Amygdala (tissue), 56 donors: ENCODE measurements at regions not wholly inside any gene's neighbourhood (a gene's known extent, or its start where the extent isn't known, plus 50 kb on each side); places are given as distances from the start of the nearest gene placed in this dataset.

Experiments used
- DNase-seq, 56 donors: peaks; one replicate each; lab custom pipeline; 2025; lab: John Stamatoyannopoulos, UW

DNA sequence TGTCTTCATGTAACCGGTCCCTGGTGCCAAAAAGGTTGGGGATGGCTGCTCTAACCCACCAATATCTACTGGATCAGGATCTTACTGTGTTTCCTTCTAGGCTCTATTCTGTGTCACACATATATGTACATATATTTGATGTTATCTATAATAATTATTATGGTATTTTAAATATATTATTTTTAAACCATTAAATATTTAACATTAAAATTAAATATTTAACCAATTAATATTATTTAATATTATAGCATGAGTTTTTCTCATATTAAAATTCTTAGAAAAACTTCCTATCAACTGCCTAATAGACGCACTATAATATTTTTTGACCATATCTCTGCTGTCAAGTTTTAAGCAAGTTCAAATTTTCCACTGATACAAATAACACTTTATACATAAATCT is 196.9 kb upstream of the PLET1 start:
- no peak for DNase-seq

DNA sequence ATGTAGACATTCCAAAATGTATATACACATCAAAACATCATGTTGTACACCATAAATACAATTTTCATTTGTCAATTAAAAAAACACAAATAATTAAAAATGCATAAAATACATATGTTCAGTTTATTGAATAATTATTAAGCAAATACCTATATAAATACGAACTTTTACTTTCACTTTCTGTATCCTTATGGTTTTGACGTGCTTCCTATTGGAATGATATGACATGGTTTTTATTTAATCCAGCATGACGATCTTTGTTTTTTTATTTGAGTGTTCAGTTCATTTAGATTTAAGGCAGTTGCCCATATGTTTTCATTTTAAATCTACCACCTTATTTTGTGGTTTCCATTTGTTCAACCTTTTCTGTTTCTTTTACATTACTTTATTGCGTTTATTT is 198.3 kb upstream of the PLET1 start:
- no peak for DNase-seq

DNA sequence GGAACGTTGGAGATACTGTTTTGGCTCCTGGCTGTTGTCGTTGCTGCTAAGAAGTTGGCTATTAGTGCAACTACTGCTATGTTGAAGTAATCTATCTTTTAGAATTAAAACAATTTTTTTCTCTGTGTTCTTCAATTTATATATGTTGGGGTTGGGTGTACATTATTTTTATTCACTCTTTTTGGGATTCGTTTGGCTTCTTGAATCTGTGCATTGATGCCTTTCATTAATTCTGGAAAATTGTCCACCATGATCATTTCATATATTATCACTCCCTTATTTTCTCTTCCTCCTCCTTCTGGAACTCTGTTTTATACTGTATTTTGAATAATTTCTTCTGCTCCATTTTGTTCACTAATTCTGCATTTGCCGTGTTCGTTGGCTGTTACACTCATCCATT is 199.5 kb upstream of the PLET1 start:
- no peak for DNase-seq

DNA sequence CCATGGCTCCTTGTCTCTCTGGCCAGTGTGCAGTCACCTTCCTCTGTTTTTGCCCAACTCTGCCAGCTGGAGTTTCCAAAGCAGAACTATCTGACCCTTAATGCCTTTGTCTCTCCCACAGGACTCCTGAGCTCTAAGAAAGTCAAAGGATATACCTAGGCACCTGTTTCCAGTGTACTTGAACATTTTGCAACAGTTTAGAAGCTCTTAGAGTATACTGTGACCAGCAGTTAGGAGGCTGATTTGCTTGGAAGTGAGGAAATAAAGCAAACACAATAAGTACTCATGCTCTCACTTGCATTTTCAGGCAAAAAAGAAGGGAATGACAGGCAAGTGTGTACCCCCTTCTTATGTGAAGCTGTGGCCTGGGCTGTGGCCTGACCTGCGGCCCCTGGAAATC is 204.3 kb upstream of the PLET1 start:
- DNase-seq, result no peak

DNA sequence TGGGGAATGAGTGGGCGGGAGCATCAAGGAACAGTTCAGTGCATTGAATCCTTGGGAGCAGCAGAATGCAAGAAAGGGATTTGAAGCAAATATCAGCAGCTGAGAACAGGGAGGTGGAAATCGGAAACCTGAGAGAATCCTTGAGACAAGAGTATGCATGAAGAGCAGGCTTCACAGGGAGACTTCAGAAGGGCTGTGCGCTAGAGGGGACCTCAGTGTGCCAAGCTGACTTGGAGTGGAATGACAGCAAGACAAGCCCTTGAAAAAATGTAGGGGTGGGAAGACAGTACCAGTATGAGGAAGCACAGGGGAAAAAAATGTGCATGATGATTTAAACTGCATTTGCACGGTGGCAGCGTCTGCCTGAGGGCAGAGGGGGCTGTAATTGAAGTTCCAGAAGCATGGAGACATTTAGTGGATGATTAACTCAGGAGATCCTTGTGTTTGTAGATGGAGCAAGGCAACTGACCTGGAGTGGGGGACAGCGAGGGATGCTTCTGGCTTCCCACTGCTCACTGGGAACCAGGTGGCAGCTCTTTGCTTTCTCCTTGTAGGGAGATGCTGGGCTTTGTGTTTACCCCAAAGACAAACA is 204.9 kb upstream of the PLET1 start:
- DNase-seq, result no peak

DNA sequence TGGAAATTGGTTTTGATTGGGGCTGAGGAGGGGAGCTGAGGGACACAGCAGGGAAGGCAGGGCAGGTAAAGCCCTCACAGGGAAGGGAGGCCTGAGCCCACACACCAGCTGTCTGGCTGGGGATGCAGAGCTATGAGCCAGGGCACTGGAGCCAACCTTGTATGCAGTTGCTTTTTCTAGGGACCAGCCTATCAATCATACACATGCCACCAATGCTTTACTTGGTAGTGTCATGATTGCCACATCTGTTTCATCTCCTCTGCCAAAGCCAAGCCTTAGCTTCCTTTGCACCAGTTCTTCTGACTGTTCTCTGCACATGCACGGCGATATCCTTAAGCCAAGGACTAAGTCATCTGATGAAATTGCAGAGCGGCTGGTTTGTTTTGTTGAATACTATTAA is 207.1 kb upstream of the PLET1 start:
- no peak for DNase-seq

DNA sequence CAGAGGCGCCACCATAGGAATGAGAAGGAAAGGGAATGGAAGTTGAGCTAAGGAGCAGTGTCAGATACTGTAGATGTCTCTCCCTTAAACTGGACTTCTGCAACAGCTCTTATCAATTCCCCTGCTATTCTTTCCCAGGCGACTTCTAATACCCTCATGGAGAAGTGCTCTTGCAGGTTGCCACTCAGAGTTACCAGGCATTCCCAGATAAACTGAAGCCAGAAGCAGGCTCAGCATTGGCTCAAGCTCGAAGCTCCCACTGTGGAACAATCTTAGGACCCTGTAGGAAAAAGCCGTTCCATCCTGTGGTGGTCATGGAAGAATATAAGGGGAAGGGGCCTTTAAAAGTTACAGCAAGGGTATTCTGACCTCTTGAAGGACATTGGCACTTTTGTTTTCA is 208.7 kb upstream of the PLET1 start:
- DNase-seq, result no peak

DNA sequence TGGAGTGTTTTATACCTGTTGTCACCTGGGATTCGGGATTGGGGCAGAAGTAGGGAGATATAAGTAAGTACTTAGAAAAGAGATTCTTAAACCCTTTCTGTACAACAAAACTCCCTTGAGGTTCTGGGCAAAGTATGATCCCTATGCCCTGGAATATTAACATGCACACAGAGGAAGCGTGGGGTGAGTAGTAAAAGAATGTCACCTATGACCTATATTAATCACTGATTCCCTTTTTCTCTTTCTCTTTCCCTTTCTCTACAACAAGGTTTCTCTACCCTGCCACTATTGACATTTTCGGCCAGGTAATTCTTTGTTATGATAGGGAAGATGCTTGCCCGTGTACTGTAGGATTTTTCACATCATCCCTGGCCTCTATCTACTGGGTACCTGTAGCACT is 209.7 kb upstream of the PLET1 start:
- no peak for DNase-seq

DNA sequence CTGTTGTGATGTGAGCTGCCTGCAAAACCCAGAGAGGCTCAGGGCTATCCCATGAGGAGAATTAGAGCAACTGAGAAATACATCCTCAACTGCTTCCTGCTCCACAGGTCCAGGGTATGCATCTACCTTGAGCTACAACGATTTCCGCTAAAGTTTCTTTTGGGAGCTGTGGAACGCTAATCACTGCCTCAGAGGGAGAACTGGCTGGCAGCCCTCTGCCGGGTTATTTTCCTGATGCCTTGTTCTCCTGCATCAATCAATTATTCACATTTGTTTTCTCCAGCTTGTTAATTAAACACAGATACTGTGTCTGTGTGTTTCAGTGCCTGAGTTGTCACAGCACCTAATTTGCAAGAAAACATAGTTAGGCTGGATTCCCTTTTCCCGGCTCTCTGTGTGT is 211.1 kb upstream of the PLET1 start:
- no peak for DNase-seq

DNA sequence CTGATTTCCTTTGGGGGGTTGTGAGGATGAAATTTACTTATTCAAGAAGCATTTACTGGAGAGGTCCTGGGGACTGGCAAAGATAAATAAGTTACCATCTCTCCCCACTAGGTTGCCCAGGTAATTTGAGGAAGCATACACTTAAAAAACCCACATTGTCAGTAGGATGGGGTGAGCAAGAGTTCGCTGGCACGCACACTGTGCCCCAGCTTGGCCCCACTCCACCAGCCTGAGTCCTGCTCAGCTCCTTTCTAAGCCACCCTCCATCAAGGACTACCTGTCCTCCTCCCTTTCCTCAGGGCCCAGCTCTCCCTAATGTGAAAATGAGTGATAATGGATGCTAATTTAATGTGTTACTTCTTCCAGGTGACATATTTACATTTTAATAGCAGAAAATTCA is 216.5 kb upstream of the PLET1 start:
- no peak for DNase-seq

DNA sequence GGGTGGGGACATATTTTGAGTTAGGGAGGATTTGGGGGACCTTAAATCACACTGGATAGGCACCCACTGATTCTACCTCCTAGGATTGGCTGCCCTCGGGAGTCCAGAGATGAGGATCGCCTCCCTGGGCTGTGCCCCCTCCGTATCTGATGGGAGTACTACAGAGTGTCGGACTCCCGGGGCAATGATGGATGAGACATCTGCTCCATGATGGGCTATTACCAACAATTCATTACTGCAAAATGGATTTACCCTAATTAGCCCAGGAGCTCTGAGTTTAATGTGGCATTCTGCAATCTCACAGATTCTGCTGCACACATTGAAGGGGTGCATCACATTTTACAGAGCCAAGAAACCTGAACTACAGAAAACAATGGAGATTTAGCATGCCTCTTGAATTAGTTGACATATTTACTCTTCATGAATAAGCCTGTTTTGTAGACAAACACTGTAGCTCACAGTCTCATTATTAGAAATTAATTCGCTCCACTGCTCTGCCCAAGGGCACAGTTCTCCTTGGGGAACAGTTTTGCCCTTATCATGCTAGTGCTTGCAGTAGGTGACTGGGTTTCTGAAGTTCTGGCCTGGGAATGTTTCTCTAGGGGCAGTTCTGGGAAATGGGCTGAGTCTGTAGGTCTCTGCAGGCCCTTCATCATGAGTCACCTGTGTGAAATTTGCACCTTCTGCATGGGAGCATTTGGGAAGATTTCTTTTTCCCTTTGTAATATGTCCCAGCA is 217.1 kb upstream of the PLET1 start:
- no peak for DNase-seq

DNA sequence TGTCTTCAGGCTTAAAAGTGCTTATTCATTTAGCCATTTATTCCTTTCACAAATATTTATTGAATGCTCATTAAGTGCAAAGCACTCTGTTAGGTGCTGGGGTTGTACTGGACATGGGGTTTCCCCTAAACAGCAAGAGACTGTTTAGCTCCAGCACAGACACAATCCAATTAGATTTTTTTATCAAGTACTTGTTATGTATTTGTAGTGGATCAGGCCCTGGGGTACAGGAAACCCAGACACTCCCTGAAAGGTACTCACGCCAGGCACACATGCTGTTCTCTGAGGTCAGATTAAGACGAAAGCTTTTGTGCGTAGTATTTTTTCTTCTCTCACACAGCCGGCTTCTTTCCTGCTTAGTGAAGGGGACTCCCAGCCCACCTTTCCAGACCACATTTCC is 218.1 kb upstream of the PLET1 start:
- no peak for DNase-seq

DNA sequence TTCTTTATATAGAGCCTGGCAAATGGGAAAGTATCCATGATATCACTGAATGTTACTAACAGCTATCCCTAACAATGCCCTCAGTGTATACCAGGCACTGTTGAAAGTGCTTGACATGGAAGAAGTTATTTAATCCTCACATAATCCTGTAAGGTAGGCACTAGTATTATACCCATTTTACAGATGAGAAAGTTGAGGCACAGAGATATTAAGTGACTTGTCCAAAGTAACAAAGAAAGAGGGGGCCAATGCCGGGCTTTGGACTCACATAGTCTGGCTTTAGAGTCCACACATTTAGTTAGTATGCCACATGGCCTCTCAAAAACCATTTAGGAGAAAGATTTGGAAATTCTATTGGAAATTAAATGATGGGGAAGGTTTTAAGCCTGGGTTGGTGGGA is 220.8 kb upstream of the PLET1 start:
- no peak for DNase-seq

DNA sequence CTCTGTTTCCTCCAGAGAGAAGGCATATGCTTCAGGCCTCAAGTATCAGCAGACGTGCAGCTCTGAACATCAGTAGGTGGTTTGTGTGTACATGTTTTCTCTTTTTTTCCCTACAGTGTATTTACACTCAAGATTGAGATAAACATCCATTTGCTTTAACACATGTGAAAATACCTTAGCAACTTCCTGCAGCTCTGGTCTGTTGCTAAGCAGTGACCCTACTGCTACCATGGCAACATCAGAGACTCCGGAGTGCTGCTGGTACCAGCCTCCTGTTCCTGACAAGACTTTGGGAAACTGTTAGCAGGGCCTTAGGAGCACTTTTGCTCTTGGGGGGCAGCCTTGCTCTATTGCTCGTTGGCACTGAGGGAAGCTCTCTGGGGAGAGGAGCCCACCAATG is 221.2 kb upstream of the PLET1 start:
- DNase-seq, result peak in 15 of 56 donors; percentile 2 to 55 (median 16)

DNA sequence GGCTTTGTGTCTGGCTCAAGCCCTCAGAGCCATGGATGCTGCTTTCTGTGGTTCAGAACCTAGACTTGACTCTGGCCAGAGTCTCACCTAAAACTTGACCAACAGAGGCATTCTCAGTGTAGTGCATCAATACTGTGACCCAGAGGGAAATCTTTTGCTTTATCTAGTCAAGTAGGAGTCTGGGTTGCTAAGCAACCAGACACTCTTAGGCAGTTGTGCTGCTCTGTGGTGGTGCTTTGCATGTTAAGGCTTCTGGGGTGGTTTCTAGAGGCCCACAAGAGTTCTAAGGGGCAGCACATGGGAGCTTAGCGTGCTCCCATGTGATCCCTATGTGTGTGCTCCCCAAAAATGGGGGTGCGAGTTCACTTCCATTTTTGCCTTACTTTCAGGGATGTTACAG is 224.6 kb upstream of the PLET1 start:
- DNase-seq, result peak in 1 of 56 donors; percentile 3

DNA sequence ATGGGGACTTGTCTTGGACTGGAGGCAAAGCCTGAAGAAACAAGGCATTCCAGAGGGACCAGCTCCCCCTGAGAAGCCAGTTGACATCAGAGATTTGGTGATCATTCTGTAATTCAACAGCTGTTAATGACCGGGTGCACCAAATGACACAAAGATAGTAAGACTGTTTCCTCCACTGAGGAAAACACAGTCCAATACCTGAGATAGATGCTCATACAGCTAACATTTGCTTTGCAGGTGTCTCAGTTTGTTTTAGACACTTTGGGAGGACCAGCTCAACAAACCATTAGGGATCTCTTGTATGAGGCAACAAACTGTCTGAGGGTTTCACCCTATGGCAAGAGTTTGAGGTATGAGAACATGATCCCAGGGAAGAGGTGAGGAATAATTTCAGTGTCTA is 237.2 kb upstream of the PLET1 start:
- no peak for DNase-seq

DNA sequence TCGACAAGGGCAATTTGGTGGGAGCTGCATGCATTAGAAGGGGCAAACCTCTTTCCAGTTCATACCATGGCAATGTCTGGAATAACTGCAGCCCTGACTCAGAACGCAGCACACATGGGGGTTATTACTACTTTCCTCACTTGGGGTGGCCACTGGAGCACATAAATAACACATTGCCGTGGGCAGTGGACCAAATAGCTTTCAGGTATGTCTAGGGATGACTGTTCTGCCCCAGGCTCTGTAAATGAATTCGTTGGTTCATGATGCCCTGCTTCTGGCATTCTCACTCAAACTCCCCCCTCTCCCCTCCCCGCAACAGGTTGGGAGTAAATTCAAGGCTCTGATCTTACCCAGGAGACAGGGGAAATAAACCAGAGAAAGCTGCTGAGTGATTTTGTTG is 238.0 kb upstream of the PLET1 start:
- DNase-seq, result no peak

DNA sequence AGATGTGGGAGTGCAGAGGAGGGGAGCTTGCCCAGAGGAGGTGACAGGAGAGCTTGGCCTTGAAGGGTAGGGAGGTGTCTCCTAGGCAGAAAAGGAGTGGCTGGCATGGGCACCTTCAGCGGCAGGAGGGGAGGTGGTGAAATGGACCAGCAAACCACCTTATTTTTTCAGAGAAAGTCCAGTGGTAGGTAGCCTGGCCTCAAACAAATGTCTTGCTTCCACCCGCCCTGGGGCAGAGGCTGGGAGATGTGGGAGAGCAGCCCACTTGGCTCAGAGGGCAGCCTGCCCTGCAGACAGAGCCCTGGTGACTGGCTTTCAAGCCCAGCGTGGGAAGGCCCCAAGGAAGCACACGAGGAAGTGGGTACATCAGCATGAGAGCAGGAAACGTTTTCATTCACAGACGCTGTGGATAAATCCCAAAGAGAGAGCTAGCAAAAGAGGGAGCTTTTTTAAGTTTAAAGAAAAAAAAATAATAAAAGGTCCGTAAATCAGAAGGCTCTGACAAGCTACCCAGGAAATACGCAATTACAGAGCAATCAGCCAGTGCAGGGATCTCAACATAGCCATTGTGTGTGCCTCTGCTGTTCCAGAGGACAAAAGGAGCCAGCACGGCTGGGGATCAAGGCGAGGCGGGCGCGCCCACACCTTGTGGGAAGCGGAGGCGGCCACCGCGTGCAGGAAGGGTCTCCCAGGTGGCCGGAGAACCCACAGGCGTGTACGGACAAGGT is 238.7 kb upstream of the PLET1 start:
- peak in 3 of 56 donors; percentile 2 to 11 (median 4) for DNase-seq

DNA sequence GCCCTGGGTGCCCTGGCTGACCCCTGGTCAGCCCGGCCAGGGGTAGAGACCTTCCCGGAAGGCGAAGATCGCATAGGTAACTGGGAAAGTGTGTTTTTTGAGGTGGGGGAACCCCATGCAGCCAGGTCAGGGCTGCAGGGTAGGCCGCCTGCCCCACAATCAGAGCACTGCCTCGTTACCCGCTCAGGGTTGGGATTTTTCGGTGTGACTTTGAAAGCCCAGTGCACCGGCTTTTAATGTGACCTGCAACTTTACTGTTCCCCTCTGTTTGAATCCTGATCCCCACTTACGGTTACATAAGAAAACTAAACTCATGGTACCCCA is 239.2 kb upstream of the PLET1 start:
- no peak for DNase-seq

DNA sequence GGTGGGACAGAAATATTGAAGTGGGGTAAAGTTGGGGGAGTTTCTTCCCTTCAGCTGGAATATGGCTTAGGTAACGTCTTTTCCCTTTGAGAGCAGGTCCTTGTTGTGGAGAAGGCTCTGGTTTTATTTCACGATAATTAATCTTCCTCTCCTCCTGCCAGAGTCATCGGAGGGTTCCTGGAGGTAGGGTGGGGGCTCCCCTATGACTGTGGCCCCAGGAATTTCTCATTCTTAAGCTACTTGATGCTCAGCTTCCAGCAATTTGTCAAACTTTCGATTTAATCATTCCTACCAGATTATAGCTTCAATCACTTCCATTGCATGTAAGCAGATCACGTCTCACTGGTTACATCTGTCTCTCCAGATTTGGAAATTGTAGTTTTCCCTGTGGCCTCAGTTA is 242.8 kb upstream of the PLET1 start:
- DNase-seq, result no peak

DNA sequence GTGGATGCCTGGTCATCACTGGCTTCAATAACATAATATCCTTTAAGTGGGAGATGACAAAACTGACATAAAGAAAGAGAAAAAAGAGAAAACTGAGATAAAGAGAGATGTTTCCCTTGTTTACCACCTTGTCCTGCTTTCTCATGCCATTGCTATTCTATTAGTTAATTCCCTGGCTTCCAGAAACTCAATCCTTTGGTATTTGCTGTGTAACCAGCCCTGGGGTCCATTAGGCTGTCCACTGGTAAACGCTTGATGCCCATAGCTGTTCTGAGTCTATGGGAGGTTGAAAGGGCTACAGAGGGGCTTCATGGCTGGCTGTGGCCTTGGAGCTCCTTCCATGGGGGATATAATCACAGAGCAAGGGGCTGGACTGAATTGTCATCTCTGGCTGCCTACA is 243.4 kb upstream of the PLET1 start:
- DNase-seq, result no peak

DNA sequence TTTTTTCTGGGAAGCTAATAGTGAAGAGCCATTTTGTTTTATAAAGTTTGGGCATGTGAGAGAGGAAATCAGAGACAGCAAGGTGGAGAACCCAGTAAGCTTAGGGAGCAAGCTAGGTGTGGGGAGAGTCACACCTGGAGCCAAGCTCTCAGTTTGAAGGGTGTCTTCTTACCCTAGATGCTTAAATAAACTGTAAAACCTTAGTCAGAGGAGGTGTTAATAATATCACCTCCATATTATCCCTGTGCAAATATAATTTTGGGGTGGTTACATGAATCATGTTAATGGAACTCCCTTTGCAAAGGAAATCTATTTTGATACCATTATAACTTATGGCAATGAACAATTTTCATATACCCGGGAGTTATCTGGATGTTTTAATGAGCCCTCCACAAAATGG is 246.2 kb upstream of the PLET1 start:
- no peak for DNase-seq
